ENCODE measurements at regions not wholly inside any gene's neighbourhood (a gene's known extent, or its start where the extent isn't known, plus 50 kb on each side); places are given as distances from the start of the nearest gene placed in this dataset.

DNA sequence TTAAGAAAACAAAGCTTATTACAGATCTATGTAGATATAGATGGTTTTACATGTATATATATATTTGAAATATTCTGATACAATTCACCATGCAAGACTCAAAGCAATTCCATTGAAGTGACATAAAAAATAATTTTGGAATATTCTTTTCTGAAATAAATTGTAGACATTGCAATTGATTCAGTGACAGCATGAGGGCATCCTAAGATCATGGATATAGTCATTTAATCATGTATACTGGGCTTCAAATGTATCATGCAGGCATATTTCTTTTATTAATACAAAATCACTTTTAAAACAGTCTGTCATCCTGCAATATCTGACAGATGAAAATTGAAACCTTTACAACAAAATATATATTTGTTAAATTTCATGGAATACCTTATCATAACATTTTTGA lies 286.7 kb upstream of the SLITRK6 start:
- Histone ChIP-seq H3K9ac (ENCODE audit: low read length) (no peak overlapping the region), H2AFZ (ENCODE audit: low read depth, low read length, poor library complexity, severe bottlenecking) (no peak overlapping the region), H3K4me1 (ENCODE audit: control insufficient read depth in 1 of 2, insufficient read depth in 2 of 2, low read length in 2 of 2) (no peaks in the 10 kb centered on the region), H4K20me1 (ENCODE audit: insufficient read depth) (no peaks in the 10 kb centered on the region), H3K4me2 (ENCODE audit: low read length) (no peak overlapping the region), H3K36me3 (ENCODE audit: control insufficient read depth in 1 of 2, insufficient read depth in 2 of 2, low read length in 2 of 2) (no peaks in the 10 kb centered on the region), H3K27ac (ENCODE audit: low read depth, low read length) (no peak overlapping the region), H3K79me2 (ENCODE audit: insufficient read depth, low read length) (no peaks in the 10 kb centered on the region), H3K9me2 (ENCODE audit: insufficient read depth) (no peaks in the 10 kb centered on the region), H3K4me3 (replicated peaks in 1 of 2; ENCODE audit: low read depth in 1 of 2, low read length in 2 of 2) (no peak overlapping the region), H3K27me3 (ENCODE audit: insufficient read depth, low read length) (no peaks in the 10 kb centered on the region), H3K9me3 (ENCODE audit: control insufficient read depth in 1 of 2, insufficient read depth in 1 of 2, low read depth in 1 of 2, low read length in 2 of 2) (peaks cover 0 to 2% of the 10 kb centered on the region in 2 experiments; a peak in 1 of 4 replicates)
- ATAC-seq = no peak
- no peak for DNase-seq (ENCODE audit: low read depth, low spot score)
- CTCF ChIA-PET = no interaction called here
- no TSS peak for BruUV-seq (replicated peaks)
- intact Hi-C loops (cut with micrococcal nuclease) = loop anchor here (5.0 kb wide), 1 partner anchor 1186 kb away; no protein-coding TSS in a partner anchor
- no peak for TF ChIP-seq POLR2A (IDR thresholded peaks at IDR 0.05; ENCODE audit: borderline replicate concordance, extremely low read depth, insufficient read depth, insufficient read length)
- TF ChIP-seq, protein P1, sequence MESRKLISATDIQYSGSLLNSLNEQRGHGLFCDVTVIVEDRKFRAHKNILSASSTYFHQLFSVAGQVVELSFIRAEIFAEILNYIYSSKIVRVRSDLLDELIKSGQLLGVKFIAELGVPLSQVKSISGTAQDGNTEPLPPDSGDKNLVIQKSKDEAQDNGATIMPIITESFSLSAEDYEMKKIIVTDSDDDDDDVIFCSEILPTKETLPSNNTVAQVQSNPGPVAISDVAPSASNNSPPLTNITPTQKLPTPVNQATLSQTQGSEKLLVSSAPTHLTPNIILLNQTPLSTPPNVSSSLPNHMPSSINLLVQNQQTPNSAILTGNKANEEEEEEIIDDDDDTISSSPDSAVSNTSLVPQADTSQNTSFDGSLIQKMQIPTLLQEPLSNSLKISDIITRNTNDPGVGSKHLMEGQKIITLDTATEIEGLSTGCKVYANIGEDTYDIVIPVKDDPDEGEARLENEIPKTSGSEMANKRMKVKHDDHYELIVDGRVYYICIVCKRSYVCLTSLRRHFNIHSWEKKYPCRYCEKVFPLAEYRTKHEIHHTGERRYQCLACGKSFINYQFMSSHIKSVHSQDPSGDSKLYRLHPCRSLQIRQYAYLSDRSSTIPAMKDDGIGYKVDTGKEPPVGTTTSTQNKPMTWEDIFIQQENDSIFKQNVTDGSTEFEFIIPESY (IDR thresholded peaks at IDR 0.05; ENCODE audit: extremely low read depth, insufficient replicate concordance, low read length) = no peak
- TF ChIP-seq SP1 (IDR thresholded peaks at IDR 0.05; ENCODE audit: low read depth) = no peak
- TF ChIP-seq, protein P2, sequence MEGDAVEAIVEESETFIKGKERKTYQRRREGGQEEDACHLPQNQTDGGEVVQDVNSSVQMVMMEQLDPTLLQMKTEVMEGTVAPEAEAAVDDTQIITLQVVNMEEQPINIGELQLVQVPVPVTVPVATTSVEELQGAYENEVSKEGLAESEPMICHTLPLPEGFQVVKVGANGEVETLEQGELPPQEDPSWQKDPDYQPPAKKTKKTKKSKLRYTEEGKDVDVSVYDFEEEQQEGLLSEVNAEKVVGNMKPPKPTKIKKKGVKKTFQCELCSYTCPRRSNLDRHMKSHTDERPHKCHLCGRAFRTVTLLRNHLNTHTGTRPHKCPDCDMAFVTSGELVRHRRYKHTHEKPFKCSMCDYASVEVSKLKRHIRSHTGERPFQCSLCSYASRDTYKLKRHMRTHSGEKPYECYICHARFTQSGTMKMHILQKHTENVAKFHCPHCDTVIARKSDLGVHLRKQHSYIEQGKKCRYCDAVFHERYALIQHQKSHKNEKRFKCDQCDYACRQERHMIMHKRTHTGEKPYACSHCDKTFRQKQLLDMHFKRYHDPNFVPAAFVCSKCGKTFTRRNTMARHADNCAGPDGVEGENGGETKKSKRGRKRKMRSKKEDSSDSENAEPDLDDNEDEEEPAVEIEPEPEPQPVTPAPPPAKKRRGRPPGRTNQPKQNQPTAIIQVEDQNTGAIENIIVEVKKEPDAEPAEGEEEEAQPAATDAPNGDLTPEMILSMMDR (IDR thresholded peaks at IDR 0.05 in 2 of 3, conservative IDR thresholded peaks at IDR 0.05 in 1 of 3; ENCODE audit: borderline replicate concordance in 1 of 3, insufficient read depth in 1 of 3, low read depth in 2 of 3, low read length in 2 of 3) = 0 out of 6 replicates have a peak, but pooled peaks of 1 of the 3 experiments have one; percentile 3
- TF ChIP-seq CEBPB (IDR thresholded peaks at IDR 0.05; ENCODE audit: low read depth) = no peak
- TF ChIP-seq CBX3 (IDR thresholded peaks at IDR 0.05; ENCODE audit: low read depth) = no peak
- TF ChIP-seq, protein P3, sequence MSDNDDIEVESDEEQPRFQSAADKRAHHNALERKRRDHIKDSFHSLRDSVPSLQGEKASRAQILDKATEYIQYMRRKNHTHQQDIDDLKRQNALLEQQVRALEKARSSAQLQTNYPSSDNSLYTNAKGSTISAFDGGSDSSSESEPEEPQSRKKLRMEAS (IDR thresholded peaks at IDR 0.05) = no peak
- TF ChIP-seq RAD21 (IDR thresholded peaks at IDR 0.05; ENCODE audit: low read depth) = peak; percentile 31
- RAD21 ChIA-PET (ENCODE audit: low non-redundant PET in 1 of 2, low total read pairs in 2 of 2, uncharacterized antibody in 2 of 2, unreplicated experiment in 2 of 2) = no interaction called here
- POLR2A ChIA-PET = no interaction called here

All from HCT116 (cell line).